GM18502 (cell line): ENCODE measurements at regions not wholly inside any gene's neighbourhood (a gene's known extent, or its start where the extent isn't known, plus 50 kb on each side); places are given as distances from the start of the nearest gene placed in this dataset.
"Not testable (repeated sequence)": the region's sequence is repeated elsewhere in the genome, so short reads cannot be mapped to it uniquely, and the experiment has no call there.

Experiments used
- ATAC-seq: cut with Tn5 transposase; IDR thresholded peaks from one replicate; pipeline ENCODE4 v1.9.1; 2021; ENCODE audit warnings: mild to moderate bottlenecking; ENCODE audit not compliant: unreplicated experiment, poor library complexity

DNA sequence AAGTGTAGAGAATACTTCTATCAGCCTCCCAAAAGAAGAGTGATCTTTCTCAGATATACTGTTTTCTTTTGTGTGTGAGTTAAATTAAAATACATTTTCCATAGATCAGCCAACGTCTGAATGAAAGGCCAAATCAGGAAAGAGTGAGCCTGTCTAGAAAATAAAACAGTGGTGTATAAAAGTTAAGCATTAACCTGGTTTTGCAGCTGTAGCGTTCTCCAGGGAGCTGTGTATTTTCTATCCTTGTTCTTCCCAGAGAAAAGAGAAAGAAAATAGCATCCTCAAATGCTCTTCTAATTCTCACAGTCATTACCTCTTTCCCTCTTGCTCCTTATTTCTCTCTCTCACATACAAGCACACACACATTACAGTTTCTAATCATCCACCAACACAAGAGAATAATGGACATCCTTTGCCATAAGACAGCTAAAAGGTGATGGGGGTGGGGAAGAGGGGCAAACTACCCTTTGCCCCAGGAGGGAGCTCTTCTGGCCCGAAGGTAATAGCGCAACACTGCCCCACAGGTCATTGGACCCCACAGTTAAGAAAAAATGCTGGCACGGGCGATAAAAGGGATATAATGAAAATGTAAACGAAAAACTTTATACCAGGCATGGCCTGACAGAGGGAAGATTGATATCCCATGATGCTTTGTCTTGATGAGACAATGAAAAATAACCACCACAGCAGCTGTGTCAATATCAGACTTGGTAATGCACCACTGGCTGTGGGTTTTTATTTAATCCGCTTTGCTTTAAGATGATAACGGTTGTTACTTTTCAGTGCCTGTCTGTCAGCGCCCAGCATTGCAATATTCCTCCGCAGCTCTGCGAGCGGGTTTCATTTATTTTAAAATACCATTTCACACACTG, 150.3 kb downstream of the NUF2 start:
- ATAC-seq = no peak

DNA sequence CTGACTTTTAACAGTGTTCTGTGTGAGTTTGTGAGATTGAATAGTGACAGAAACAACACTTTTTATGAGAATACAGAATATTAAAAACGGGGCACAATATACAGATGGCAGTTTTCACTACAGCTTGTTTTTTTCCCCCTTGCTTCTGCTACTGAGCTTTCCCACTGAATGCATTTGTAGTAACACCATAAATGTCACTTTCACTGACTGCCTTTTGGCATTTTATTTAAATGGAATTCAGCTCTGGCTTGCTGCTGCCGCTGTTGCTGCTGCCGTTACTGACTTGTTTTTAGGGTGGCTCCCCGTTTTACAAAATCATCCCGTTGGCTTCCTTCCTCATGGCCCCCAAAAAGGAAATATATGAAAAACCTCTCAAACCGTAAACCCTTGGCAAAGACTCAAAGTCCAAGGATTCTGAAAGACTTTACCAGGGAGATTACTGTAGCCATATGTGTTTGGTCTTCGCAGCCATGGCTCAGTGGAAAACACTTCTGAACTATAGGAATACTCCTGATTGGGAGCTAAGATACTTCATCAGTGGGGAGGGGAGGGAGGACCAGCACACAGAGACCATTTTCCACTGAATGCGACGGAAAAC, 151.0 kb downstream of the NUF2 start:
- no peak for ATAC-seq

GRCh38 chr1:163477276-163477830, 155.6 kb downstream of the NUF2 start:
- no peak for ATAC-seq

GRCh38 chr1:163498391-163499330, 176.9 kb downstream of the NUF2 start:
- ATAC-seq = not testable (repeated sequence)

- ATAC-seq = no peak
Observed at GRCh38 chr1:163504331-163504978, 182.7 kb downstream of the NUF2 start.

DNA sequence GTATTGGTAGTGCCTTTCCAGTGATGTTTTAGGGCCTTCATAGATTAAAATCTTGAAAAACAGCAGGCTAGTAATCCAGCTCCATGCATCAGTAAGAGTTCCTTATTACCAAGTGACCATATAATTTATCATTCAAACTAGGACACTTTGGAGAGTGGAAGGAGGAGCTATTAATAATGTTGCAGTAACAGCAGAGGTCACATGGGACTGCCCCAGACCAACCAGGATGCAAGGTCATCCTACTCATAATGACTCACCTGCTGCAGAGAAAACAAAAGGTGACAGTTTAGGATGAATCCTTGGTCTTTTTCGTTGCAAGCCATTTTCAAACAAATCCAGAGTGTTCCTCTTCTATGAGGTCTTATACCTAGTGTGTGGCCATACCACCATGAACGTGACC, 187.4 kb downstream of the NUF2 start:
- no peak for ATAC-seq

DNA sequence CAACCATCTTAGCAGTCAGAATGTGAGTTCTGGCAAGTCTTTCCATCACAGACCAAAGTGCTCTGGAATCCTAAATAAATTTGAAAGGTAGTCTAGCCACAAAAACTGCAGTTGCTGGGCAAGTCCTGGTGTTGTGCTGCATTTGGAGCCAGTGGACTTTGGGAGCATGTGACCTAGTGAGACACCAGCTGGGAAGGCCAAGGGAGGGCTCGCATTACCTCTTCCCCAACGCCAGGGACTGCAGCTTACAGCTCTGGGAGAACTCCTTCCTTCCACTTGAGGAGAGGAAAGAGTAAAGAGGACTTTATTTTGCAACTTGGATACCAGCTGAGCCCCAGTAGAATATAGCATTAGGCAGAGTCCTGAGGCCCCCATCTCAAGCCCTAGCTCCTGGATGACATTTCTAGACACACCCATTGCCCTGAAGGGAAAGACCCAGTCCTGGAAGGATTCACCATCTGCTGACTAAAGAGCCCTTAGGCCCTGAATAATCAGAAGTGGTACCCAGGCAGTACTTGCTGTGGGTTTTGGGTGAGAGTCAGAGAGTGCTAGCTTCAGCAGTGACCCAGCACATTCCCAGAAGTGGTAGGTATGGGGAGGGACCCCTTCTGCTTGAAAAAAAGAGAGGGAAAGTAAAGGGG, 190.7 kb downstream of the NUF2 start:
- ATAC-seq = no peak

GRCh38 chr1:163523375-163524029, 201.7 kb downstream of the NUF2 start:
- no peak for ATAC-seq

DNA sequence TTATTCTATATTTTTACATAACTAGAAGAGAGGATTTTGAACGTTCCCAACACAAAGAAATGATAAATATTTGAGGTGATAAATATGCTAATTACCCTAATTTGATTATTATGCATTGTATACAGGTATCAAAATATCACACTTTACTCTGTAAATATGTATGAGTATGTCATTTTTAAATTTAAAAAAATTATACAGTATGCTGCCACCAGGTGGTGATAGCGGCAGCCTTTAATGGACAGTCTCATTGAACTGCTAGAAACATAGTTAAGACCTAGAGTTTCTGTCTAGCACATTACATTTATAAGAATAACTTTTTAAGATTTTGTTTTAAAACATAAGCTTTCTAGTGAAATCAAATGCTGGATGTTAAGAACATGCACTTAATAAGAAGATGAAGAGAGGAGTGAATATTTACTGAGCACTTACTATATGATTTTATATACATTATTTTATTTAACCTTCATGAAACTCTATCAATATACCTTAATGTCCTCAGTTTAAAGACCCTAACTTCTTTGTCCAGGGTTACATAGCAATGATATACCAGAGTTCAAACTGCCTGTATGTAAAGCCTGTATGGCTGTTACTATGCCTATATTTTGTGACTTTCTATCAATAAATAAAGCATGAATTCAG, 207.1 kb downstream of the NUF2 start:
- ATAC-seq = peak; percentile 84

DNA sequence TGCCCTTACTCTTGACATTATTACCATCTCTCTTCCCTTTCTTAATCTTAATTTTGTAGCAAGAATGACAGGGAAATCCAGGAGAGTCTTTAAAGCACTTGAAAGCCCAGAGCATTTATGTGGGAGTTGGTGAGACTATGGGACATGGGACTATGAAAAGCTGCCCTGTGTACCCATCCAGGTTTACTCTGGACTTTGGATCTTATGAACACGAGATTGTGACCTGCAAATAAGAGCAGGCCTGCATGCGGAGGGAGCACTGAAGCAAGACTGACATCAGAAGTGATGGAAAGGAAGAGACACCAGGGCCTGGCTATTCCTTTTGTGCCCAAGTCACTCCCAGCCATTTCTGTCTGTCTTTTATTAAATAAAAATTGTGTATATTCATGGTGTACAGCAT, 209.6 kb downstream of the NUF2 start:
- no peak for ATAC-seq

GRCh38 chr1:163535401-163535800, 213.6 kb downstream of the NUF2 start:
- ATAC-seq = no peak

DNA sequence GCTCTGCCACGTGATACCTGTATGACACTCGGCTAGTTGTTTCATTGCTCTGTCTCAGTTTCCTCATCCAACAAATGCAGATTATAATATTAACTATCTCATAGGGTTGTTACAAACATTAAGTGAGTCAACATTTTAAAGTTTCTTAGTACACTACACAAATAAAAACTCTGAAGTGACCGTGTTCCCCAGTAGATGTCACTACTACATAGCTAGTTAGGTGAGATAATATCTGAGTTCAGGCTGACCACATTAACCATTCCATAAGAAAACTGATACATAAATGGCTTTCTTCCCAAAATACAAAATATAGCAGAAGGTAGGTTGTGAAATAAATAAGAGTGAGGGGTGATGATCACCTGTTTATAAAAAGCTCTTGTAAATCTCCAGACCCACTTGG, 214.1 kb downstream of the NUF2 start:
- ATAC-seq = no peak

- ATAC-seq = no peak
Observed at GRCh38 chr1:163537809-163538208, 216.1 kb downstream of the NUF2 start.

GRCh38 chr1:163538667-163539066, 216.9 kb downstream of the NUF2 start:
- ATAC-seq = no peak

DNA sequence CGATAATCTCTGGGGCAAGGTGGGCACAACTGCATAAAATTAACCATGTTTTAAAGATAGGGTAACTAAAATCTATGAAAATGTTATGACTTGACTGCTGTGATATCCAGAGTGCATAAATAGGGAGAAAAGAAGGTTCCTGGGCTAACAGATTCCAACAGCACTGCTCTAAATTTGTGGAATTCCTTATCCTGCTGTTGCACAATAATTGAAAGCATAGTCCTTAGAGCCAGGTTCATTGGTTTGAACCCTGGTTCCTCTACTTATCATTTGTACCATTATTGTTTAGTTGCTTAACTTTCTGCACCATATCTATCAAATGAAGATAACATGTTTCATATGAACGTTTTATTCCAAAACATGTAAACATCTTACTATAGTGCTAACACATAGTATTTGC, 219.0 kb downstream of the NUF2 start:
- ATAC-seq = no peak

DNA sequence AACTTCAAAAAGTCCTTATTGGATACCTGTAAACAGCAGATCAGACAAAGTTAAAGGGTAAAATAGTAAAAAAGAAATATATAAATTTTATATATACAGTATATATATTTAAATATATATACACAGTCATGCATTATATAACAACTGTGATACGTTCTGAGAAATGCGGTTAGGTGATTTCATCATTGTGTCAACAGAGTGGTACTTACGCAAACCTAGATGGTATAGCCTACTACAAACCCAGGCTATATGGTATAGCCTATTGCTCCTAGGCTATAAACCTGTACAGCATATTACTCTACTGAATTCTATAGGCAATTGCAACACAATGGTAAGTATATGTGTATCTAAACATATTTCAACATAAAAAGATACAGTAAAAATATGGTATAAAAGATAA, 222.7 kb downstream of the NUF2 start:
- ATAC-seq = no peak

- ATAC-seq = no peak
Observed at GRCh38 chr1:163558162-163558561, 236.4 kb downstream of the NUF2 start.

DNA sequence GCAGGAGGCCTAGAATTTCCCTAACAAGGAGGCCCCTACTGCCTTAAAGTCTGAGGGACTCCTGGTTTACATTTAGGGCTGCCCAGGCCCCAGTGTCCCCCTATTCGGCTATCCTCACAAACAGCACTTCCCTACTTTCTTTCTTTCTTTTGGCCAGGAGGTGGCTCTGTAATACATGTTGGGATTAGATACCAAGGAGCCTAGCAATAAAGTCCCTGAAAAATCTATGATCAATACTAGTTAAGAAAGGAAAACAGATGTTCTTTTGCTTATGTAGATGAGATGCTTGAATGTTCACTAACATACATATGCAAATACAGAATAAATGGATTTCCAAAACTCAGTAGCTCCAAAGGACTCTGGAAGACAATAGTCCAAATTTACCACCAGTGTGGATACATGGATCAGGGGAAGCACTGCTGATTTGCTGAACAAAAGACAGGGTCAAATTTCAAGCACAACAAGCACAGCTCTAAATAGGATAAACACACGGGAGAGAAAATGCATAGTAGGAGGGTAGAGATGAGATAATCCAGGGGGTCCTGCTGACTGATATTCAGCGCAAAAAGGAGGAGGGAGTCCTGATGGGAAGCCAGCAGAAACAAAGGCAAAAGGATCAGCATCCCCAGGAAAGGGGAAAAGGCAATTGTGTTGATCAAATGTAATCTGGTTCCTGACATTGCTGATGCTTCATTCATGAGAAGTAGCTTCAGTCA, 240.0 kb downstream of the NUF2 start:
- no peak for ATAC-seq
